OCI-LY3 (cell line): ENCODE measurements at regions not wholly inside any gene's neighbourhood (a gene's known extent, or its start where the extent isn't known, plus 50 kb on each side); places are given as distances from the start of the nearest gene placed in this dataset.

Experiments
- CTCF ChIP-seq: fragments of 200-600, 300-600 bp; sonication (generic); IDR thresholded peaks from 2 replicates; pipeline ENCODE4 v1.5.1; 2014; ENCODE audit warnings: antibody characterized with exemption, low read length, low read depth
- EZH2phosphoT487 ChIP-seq: fragments of 200-600 bp; shearing (Covaris generic); IDR thresholded peaks from 2 replicates; pipeline ENCODE4 v1.6.1; 2018; ENCODE audit warnings: antibody characterized with exemption, mixed run types, low read depth

DNA sequence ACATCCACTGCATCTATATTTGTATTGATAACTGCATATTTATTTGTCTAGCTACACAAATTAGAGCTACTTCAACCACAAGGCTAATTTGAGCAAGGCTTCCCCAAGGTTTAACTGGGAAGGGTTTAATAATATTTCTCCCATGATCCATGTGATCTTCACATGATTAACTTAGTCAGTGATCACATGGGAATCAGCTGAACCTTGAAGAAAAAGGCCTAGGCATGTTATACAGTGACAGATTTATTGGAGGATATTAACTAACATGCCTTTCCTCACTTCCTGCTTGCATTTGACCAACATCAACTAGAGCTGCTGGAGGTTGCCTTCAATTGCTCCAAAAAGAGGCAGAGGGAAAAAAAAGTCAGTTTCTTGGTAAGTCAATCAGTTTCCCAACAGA is 417.0 kb downstream of the HAO1 start:
- TF ChIP-seq CTCF, result no peak
- no peak for TF ChIP-seq EZH2phosphoT487
